ENCODE measurements at regions not wholly inside any gene's neighbourhood (a gene's known extent, or its start where the extent isn't known, plus 50 kb on each side); places are given as distances from the start of the nearest gene placed in this dataset.

DNA sequence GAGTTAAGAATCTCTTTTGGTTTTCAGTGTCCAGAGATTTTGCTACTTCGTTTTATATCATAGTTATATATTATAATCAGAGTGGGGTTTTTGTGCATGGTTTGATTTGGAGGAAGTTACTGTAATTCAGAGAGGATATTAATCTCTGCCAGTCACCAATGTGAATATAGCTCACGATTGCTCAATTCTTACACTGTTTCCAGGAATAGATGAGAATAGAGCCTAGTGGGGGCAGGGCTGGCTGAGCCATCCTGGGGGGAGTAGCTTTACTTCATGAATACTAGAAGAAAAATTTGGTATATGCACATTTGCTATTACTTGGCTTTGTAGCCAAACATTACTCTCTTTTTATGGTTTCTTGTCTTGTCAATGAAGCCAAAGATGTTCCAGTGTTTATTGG lies 60.9 kb upstream of the TRPC3 start:
- TF ChIP-seq, protein P1, sequence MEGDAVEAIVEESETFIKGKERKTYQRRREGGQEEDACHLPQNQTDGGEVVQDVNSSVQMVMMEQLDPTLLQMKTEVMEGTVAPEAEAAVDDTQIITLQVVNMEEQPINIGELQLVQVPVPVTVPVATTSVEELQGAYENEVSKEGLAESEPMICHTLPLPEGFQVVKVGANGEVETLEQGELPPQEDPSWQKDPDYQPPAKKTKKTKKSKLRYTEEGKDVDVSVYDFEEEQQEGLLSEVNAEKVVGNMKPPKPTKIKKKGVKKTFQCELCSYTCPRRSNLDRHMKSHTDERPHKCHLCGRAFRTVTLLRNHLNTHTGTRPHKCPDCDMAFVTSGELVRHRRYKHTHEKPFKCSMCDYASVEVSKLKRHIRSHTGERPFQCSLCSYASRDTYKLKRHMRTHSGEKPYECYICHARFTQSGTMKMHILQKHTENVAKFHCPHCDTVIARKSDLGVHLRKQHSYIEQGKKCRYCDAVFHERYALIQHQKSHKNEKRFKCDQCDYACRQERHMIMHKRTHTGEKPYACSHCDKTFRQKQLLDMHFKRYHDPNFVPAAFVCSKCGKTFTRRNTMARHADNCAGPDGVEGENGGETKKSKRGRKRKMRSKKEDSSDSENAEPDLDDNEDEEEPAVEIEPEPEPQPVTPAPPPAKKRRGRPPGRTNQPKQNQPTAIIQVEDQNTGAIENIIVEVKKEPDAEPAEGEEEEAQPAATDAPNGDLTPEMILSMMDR (conservative IDR thresholded peaks at IDR 0.05 in 1 of 2, IDR thresholded peaks at IDR 0.05 in 1 of 2; ENCODE audit: low read depth in 1 of 2, low read length in 2 of 2): no peak
- TF ChIP-seq EZH2 (IDR thresholded peaks at IDR 0.05; ENCODE audit: low read length, missing control alignments): no peak
